HG02973 (cell line): ENCODE measurements at regions not wholly inside any gene's neighbourhood (a gene's known extent, or its start where the extent isn't known, plus 50 kb on each side); places are given as distances from the start of the nearest gene placed in this dataset.

Source experiments
- ATAC-seq: cut with Tn5 transposase; IDR thresholded peaks from one replicate; pipeline ENCODE4 v1.9.1; 2021; ENCODE audit warnings: moderate library complexity; ENCODE audit not compliant: unreplicated experiment

GRCh38 chr11:111194860-111195568 lies 50.5 kb upstream of the POU2AF2 start:
- ATAC-seq, result no peak

DNA sequence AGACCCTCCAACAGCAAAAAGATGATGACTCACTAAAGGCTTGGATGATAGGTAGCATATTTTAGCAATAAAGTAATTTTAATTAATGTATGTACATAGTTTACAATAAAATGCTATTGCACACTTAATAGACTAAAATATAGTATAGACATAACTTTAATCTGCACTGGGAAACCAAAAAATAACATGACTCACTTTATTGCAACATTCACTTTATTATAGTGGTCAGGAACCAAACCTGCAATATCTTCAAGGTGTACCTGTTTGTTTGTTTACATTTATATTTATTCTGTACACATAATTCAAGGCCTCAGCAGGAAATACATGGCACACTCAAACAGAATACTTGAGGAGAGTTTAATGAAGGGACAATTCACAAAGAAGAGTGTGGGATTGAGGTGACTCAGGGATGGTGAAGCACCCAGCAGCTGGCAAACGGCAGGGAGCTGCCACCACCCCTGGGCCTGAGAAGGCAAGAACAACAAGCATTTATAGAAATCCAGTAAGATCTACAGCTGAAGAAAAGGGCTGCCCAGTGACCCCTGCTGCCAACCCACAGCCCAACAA lies 51.5 kb upstream of the POU2AF2 start:
- no peak for ATAC-seq

DNA sequence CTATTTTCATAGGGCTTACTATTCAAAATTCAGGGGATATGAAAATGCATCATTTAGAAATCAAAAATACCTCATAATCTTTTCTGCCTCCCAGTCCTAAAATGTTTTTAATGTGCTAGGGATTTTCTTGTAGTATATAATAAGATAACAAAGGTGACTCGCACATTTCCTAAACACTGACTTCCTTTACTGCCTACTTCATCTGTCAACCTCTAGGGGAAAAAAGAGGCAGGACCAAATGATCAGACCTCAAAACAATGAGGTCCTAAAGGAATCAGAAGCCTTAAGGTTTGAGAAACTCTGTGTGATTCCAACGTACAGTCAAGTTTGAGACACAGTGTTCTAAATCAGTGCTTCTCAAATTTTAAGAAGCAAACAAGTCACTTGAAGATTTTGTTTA lies 56.1 kb upstream of the POU2AF2 start:
- no peak for ATAC-seq

DNA sequence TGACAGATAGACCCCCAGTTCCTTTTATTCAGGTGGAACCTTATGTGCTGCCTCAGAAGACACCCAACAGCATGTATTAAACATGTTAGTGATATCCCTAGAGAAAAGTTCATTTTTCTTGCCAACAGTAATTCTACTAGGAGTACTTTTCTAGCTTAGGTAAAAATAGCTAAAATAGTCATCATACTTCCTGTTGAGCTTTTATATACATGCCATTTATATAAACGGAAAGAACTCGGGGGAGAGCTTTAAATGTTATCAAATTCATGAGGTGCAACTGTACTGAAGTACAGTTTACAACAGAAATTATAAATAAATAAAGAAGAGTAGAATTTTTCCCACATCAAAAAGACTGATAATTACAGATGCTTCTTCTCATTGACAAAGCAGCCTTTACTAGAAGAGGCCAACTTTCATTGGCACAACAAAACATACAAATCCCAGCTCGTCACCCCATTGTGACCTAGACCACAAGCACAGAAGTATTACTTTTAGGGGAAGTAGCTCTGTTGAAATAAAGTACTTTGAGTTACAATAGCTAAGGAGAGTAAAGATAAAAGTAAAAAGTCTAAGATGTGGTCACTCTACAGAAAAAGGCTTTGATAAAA lies 59.1 kb upstream of the POU2AF2 start:
- ATAC-seq, result no peak

- no peak for ATAC-seq
Measured at GRCh38 chr11:111185266-111185665, 60.3 kb upstream of the POU2AF2 start.

DNA sequence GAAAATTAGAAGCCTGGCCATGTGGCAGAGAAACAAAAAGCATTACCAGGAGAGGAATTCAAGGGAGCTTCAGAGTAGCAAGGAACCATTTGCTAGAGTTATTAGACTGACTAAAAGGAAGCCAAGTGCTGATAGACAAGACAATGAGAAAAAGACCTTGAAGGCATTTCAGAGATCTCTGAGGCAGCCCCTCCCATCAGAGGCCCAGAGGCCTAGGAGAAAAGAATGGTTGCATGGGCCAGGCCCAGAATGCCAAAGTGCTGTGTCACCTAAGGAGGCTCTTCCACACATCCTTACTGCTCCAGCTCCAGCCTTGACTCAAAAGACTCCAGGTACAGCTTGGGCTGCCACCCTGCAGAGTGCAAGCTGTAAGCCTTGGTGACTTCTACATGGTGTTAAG lies 61.8 kb upstream of the POU2AF2 start:
- no peak for ATAC-seq

GRCh38 chr11:111179184-111179910 lies 66.2 kb upstream of the POU2AF2 start:
- no peak for ATAC-seq

DNA sequence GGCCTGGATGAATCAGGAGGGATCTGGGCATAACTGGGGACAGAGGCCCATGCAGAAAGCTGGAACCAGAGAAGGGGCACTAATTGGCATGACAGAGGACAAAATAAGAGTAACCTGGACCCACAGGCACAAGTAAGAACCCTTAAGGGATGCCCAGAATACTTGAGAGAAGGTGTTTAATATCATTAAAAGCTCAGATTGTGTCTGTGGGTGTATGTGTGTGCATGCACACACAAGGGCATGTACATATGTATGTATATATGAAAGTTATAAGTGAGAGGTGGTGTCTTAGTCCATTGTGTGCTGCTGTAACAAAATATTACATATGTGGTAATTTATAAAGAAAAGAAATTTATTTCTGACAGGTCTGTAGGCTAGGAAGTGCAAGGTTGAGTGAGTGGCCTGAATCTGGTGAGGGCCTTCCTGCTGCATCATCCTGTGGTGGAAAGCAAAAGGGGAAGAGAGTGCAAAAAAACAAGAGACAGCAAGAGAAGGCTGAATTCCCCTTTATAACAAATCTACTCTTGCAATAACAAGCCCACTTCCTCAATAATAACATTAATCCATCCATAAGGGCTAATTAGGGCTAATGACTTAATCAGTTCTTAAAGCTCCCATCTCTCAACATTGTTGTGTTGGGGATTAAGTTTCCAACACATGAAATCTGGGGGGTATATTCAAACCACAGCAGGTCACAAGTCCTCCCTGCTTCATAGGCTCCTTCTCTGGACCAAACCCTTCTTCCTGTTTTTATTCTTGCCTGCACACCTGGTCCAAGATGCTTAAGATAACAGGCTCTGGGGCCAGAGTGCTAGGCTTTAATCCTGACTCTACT lies 68.3 kb upstream of the POU2AF2 start:
- peak; percentile 77 for ATAC-seq

DNA sequence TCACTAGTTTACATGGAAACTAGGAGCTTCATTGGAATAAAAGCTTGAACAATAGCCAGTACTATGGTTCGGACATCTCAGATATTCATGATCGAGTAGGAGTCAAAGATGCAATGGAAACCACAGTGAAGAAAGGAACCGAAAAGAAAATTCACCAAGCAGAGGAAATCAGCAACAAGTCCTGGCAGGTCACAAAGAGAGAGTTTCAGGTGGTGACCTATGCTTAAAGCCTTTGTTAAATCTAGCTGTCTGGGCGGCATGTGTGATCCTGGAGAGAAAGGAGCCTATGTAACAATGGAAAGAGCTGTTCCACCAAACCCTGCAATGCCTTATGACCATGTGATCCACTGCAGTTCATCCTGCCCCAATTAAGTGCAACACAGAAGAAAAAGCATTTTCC lies 68.9 kb upstream of the POU2AF2 start:
- ATAC-seq, result peak; percentile 55

- ATAC-seq, result no peak
Measured at GRCh38 chr11:111173221-111173620, 72.3 kb upstream of the POU2AF2 start.

DNA sequence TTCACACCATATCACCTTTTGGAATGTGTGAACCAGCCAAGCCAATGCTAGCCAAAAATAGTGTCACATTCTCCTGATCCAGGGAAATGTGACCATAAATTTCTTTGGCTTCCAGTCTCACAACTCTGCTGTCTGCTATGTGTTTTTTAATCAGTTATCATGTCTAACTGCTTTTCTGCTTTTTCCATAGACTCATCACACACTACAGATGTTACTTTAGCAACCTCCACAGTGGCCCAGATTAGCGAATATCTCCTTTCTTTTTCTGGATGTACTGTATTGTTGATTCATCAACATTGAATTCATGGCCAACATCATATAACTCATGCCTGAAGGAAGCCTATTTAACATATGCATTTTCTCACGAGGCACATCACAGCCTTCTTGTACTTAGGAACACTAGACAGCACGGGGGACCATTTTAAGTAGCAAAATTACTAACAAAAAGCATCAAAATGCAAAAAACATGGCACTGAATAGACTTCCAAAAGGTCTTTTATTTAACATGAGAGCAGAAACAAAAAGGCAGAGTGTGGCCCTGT lies 73.1 kb upstream of the POU2AF2 start:
- no peak for ATAC-seq

GRCh38 chr11:111170761-111171379 lies 74.7 kb upstream of the POU2AF2 start:
- ATAC-seq, result no peak

- no peak for ATAC-seq
Measured at GRCh38 chr11:111169367-111169766, 76.2 kb upstream of the POU2AF2 start.

DNA sequence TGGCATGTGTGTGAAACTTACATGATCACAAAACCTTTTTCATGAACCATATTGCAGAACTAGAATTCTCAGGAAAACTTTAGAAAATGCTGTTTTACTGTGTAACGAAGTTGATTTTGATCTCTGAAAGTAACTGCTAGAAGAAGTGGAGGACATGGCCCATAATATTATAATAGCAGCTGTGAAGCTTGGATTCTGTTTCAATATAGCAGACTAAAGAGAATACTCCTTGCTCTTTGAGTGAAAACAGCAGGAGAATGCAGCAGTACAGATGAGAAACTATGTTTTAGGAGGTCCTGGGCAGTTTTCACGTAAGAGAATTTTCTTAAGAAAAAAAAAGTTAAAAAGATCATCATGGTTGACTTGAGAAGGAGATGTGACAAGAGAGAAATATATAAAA lies 76.7 kb upstream of the POU2AF2 start:
- no peak for ATAC-seq

- ATAC-seq, result no peak
Measured at GRCh38 chr11:111167666-111168065, 77.9 kb upstream of the POU2AF2 start.

GRCh38 chr11:111166598-111166997 lies 78.9 kb upstream of the POU2AF2 start:
- no peak for ATAC-seq

DNA sequence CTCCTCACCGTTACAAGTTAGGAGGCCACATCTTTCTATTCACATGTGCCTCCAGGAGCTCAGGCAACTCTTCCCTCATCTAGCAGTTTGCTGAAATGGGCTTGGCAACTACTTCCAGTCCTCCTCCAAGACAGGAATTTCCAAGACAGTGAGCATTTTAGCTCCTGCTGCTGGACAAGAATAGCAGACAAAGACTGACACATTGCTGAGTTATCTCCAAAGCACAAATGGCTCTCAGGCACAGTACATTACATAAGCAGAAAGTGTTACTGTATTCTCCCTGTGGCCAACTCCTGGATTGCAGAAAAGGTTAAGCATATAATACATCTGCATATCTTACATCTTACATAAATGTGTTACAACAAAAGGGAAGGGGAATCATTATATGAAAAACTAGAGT lies 83.2 kb upstream of the POU2AF2 start:
- ATAC-seq, result no peak

- no peak for ATAC-seq
Measured at GRCh38 chr11:111157571-111157970, 88.0 kb upstream of the POU2AF2 start.

DNA sequence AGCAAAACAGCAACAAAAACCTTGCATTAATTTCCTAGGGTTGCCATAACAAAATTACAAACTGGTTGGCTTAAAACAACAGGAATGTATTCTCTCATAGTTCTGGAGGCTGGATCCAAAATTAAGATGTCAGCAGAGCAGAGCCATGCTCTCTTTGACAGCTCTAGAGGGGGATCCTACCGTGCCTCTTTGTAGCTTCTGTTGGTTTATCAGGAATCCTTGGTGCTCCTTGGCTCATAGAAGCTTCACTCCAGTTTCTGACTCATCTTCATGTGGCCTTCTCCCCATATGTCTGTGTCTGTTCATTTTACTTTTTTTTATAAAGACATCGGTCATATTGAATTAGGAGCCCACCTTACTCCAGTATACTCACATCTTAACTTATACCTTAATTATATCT lies 90.5 kb upstream of the POU2AF2 start:
- no peak for ATAC-seq

DNA sequence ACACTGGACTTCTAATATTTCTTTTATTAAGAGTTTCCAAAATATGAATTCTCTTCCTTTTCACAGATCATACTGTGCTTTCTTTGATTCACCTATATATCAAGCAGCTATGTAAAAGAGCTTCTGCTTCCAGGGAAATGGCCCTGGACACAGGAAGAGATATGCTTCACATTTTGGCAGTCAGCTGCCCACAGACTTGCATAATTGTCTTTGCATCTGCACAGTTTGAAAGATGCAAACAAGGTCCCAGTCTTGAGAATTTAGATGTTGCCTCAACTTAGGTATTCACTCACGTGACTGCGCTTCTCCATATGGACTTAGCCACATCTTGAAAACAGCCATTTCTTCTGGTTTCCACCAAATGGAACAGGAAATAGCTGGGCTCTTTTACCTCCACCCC lies 92.3 kb upstream of the POU2AF2 start:
- ATAC-seq, result no peak
